MCF 10A (cell line): ENCODE measurements at regions not wholly inside any gene's neighbourhood (a gene's known extent, or its start where the extent isn't known, plus 50 kb on each side); places are given as distances from the start of the nearest gene placed in this dataset.

Source experiments
- BruUV-seq: library from RNA; stranded (reverse); fragments of 400-500 nt; replicated peaks from 2 replicates; lab custom pipeline; 2021; lab: Mats Ljungman, UMichigan
- CTCF ChIA-PET: fragments of 300-600 bp; sonication (Branson Sonifier 250); formaldehyde crosslinking; extraction: SDS; loops from one replicate; lab custom pipeline; 2021; ENCODE audit warnings: antibody characterized with exemption, inconsistent platforms; lab: Yijun Ruan, JAX
- POLR2A ChIA-PET: fragments of 300-600, 350-650 bp; sonication (Branson Sonifier 250); formaldehyde crosslinking; extraction: SDS; loops from one replicate; lab custom pipeline; 2020; ENCODE audit warnings: antibody characterized with exemption, inconsistent platforms; lab: Yijun Ruan, JAX
- DNase-seq: peaks from one replicate; pipeline ENCODE4 v3.0.0-alpha.2; 2018; ENCODE audit not compliant: unreplicated experiment
- H3K27ac Mint-ChIP-seq: one replicate; pipeline ENCODE4 v1.8.0; 2022; ENCODE audit warnings: mild to moderate bottlenecking, low read depth, mixed read lengths; ENCODE audit not compliant: unreplicated experiment
- H3K27me3 Mint-ChIP-seq: one replicate; pipeline ENCODE4 v1.8.0; 2022; ENCODE audit warnings: mixed read lengths; ENCODE audit not compliant: insufficient read depth, unreplicated experiment
- H3K36me3 Mint-ChIP-seq: one replicate; pipeline ENCODE4 v1.8.0; 2022; ENCODE audit warnings: mild to moderate bottlenecking, moderate library complexity, mixed read lengths; ENCODE audit not compliant: insufficient read depth, unreplicated experiment
- H3K4me1 Mint-ChIP-seq: one replicate; pipeline ENCODE4 v1.8.0; 2022; ENCODE audit warnings: mixed read lengths; ENCODE audit not compliant: insufficient read depth, unreplicated experiment
- H3K4me3 Mint-ChIP-seq: one replicate; pipeline ENCODE4 v1.8.0; 2022; ENCODE audit warnings: mild to moderate bottlenecking, moderate library complexity, mixed read lengths; ENCODE audit not compliant: unreplicated experiment
- H3K9me3 Mint-ChIP-seq: one replicate; pipeline ENCODE4 v1.8.0; 2022; ENCODE audit warnings: mixed read lengths; ENCODE audit not compliant: unreplicated experiment
- CTCF ChIP-seq: fragments of 200-600 bp; IDR thresholded peaks from one replicate; pipeline ENCODE4 v1.8.0; 2022; ENCODE audit warnings: antibody characterized with exemption, mild to moderate bottlenecking; ENCODE audit not compliant: unreplicated experiment
- intact Hi-C: fragments of 100-400 bp; cut with micrococcal nuclease; formaldehyde crosslinking; loops from 2 replicates; pipeline ENCODE4 v1.14.1; 2022

DNA sequence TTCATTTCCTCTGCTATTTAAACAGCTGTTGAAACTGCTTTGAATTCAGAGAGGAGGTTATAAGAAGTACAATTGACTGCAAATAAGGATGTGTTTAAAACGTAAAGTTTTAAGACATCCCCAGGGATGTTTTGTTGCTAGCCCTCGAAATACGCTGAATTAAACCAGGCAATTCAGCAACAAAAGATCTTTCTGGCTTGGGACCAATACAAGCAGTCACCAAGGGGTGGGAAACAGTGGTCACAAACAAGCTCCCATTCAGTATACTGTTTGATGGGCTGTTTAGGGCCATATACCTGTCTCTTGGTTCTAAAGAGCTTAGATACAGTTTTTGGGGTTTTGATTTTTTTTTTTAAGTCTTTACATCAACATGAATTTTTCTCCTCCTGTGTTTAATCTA, 446.3 kb upstream of the POT1 start:
- CTCF ChIA-PET: interaction anchor here (0.5 to 1.2 kb wide), 3 partner anchors 46 to 442 kb away, joined by 3 to 5 read pairs (median 3); no protein-coding TSS in a partner anchor
- Mint-ChIP-seq H3K27ac (no peak overlapping the region), H3K9me3 (no peaks in the 10 kb centered on the region), H3K4me1 (no peaks in the 10 kb centered on the region), H3K36me3 (no peaks in the 10 kb centered on the region), H3K27me3 (no peaks in the 10 kb centered on the region), H3K4me3 (no peak overlapping the region)
- BruUV-seq: no TSS peak
- POLR2A ChIA-PET: no interaction called here
- DNase-seq: no peak
- TF ChIP-seq CTCF: no peak
- intact Hi-C loops: no loop called here

- POLR2A ChIA-PET: no interaction called here
- intact Hi-C loops: no loop called here
- H3K4me3 Mint-ChIP-seq: no peak overlapping the region
Measured at GRCh38 chr7:125370502-125370901, 440.9 kb upstream of the POT1 start.

DNA sequence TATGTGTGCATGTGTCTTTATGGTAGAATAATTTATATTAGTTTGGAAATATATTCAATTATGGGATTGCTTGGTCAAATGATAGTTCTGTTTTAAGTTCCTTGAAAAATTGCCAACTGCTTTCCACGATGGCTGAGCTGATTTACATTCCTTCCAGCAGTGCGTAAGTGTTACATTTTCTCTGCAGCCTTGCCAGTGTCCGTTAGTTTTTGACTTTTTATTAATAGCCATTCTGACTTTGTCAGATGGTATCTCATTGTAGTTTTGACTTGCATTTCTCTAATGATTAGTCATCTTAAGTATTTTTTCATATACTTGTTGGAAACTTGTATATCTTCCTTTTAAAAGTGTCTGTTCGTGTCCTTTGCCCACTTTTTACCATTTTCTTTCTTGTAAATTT, 434.2 kb upstream of the POT1 start:
- ChIA-PET POLR2A (no interaction called here), CTCF (no interaction called here)
- intact Hi-C loops: no loop called here
- Mint-ChIP-seq H3K9me3 (no peaks in the 10 kb centered on the region), H3K27me3 (no peaks in the 10 kb centered on the region), H3K36me3 (no peaks in the 10 kb centered on the region), H3K4me3 (no peak overlapping the region), H3K27ac (no peak overlapping the region), H3K4me1 (no peaks in the 10 kb centered on the region)
- no TSS peak for BruUV-seq
- no peak for DNase-seq
- TF ChIP-seq CTCF: no peak

More at GRCh38 chr7:125370502-125370901, 440.9 kb upstream of the POT1 start:
- no TSS peak for BruUV-seq
- CTCF ChIA-PET: no interaction called here
- no peaks in the 10 kb centered on the region for H3K27me3 Mint-ChIP-seq
- H3K4me1 Mint-ChIP-seq: no peaks in the 10 kb centered on the region
- no peak overlapping the region for H3K27ac Mint-ChIP-seq
- no peak for TF ChIP-seq CTCF
- H3K36me3 Mint-ChIP-seq: no peaks in the 10 kb centered on the region
- H3K9me3 Mint-ChIP-seq: no peaks in the 10 kb centered on the region
- no peak for DNase-seq

GRCh38 chr7:125358551-125359167, 429.0 kb upstream of the POT1 start:
- Mint-ChIP-seq H3K9me3 (no peaks in the 10 kb centered on the region), H3K36me3 (no peaks in the 10 kb centered on the region), H3K4me1 (no peaks in the 10 kb centered on the region), H3K4me3 (no peak overlapping the region), H3K27me3 (no peaks in the 10 kb centered on the region), H3K27ac (no peak overlapping the region)
- POLR2A ChIA-PET: no interaction called here
- no peak for TF ChIP-seq CTCF
- no TSS peak for BruUV-seq
- CTCF ChIA-PET: interaction anchor here (0.6 to 1.3 kb wide), 3 partner anchors 9 to 313 kb away, joined by 3 read pairs; no protein-coding TSS in a partner anchor
- intact Hi-C loops: no loop called here
- DNase-seq: no peak
